Fibroblast of lung (primary cell): ENCODE measurements at regions not wholly inside any gene's neighbourhood (a gene's known extent, or its start where the extent isn't known, plus 50 kb on each side); places are given as distances from the start of the nearest gene placed in this dataset.
"Not testable (repeated sequence)": the region's sequence is repeated elsewhere in the genome, so short reads cannot be mapped to it uniquely, and the experiment has no call there.

Experiments
- CTCF ChIP-seq, 2 donors: IDR thresholded peaks in 1 of 2; conservative IDR thresholded peaks in 1 of 2; 1 replicate in 1 of 2; 2 replicates in 1 of 2; pipeline ENCODE4 v1.5.1; 2011 to 2012; ENCODE audit warnings: low read length in 2 of 2, control low read depth in 1 of 2, inconsistent platforms in 1 of 2, low read depth in 1 of 2, mild to moderate bottlenecking in 1 of 2
- EZH2 ChIP-seq: IDR thresholded peaks from 2 replicates; pipeline ENCODE4 v1.5.1; 2012; ENCODE audit warnings: low read length, control low read depth, mild to moderate bottlenecking; ENCODE audit errors: missing control alignments

- TF ChIP-seq CTCF (conservative IDR thresholded peaks at IDR 0.05 in 1 of 2, IDR thresholded peaks at IDR 0.05 in 1 of 2; ENCODE audit: low read depth in 1 of 2, low read length in 2 of 2); EZH2: not testable (repeated sequence)
Measured at GRCh38 chr12:46058697-46059096, 68.3 kb upstream of the SCAF11 start.
